ENCODE measurements at regions not wholly inside any gene's neighbourhood (a gene's known extent, or its start where the extent isn't known, plus 50 kb on each side); places are given as distances from the start of the nearest gene placed in this dataset.
"Not testable (repeated sequence)": the region's sequence is repeated elsewhere in the genome, so short reads cannot be mapped to it uniquely, and the experiment has no call there.

DNA sequence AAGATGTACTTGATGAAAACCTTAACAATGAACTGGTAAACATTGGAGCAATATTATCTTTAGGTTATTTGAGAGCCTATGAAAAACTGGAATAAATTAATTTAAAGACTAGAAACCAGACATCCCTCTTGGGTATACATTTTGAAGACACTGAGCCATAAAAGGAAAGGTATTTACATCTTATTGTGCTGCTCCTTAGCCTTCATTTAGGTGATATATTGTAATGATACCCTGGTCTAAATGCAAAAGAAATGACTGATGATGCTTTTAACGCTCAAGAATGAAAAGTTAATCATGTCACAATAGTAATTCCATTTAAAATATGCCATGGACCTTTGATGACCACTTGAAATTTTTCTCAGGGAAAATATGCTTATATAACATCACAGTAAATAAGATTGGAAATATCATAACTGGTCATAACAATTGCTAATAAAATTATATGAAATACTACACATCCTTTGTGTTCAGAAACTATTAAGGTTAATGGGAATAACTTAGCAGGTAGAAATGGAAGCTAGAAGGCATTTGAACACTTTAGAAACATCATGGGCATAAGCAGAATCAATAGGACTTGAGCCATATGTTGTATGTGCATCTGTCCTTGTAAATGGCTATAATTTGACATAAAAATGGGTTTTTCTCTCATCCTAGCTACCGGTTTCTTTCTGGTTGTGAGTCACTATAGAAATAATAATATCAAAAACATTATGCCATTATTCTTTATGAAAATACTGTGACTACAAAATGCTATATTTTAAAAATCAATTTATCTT is 979.7 kb downstream of the RAPGEF2 start:
- no peak for DNase-seq (ENCODE audit: low read depth)

GRCh38 chr4:160091631-160092030 is 988.8 kb downstream of the RAPGEF2 start:
- no peak for DNase-seq (ENCODE audit: low read depth)

DNA sequence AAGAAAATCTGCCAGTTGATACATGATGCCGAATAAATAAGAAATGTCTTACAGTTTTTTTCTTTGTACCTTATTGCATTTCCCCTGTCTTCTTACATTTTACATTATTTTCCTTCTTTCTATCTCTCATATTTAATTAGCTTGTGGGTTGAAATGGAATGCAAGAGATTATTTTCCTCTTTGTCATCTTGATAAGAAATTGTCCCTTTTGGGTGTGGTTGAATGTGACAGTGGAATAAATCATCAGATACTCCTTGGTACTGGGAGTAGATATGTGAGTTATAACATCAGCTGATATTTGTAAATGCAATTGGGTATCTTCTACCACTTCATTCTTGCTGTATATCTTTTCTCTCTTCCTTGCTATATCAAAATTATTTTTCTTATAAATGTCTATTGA is 997.4 kb downstream of the RAPGEF2 start:
- DNase-seq (ENCODE audit: low read depth) = no peak

GRCh38 chr4:160110891-160111290 is 1008.0 kb downstream of the RAPGEF2 start:
- DNase-seq (ENCODE audit: low read depth) = no peak

- no peak for DNase-seq (ENCODE audit: low read depth)
These were observed 1014.8 kb downstream of the RAPGEF2 start for GRCh38 chr4:160117686-160118085.

- DNase-seq (ENCODE audit: low read depth) = not testable (repeated sequence)
These were observed 1022.9 kb downstream of the RAPGEF2 start for GRCh38 chr4:160125576-160126287.

DNA sequence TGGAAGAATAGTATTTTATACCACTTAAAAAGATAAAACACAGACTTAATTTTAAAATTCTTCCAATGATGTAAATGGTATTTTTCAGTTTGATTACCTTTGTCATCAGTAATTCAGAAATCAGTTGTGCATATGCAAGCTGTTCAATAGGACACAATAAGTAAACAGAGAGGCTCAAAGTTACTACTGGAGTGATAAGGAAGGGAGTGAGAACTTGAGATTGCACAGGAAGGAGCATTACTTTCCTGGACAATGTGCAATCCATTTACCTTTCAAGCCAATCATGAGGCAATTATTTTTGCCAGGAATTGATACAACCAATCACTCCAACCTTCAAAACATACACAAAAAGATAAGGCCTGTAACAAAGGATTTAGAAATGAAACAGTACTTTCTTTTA is 1024.3 kb downstream of the RAPGEF2 start:
- DNase-seq (ENCODE audit: low read depth) = no peak

- DNase-seq (ENCODE audit: low read depth) = no peak
These were observed 1026.6 kb downstream of the RAPGEF2 start for GRCh38 chr4:160129439-160129838.

- DNase-seq (ENCODE audit: low read depth) = no peak
These were observed 1033.1 kb downstream of the RAPGEF2 start for GRCh38 chr4:160136021-160136420.

DNA sequence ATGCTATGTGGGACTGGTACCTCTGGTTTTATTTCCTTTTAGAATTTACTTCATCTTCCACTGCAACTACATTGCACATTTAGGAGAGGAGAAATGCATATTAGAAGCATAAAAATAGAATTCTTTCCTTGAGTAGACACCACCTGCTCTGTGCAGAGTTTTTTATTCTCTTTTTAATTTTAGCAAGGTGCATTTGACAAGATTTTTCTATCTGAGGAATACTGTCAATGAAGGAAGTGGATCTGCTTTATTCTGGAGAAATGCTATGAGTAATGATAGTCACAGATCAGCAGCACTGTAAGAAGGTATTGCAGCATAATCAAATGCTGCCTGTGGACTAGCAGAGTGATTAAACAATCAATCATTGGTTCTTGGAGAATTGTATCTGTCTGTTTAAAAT is 1038.3 kb downstream of the RAPGEF2 start:
- DNase-seq (ENCODE audit: low read depth) = no peak

- DNase-seq (ENCODE audit: low read depth) = no peak
These were observed 1039.7 kb downstream of the RAPGEF2 start for GRCh38 chr4:160142579-160142978.

DNA sequence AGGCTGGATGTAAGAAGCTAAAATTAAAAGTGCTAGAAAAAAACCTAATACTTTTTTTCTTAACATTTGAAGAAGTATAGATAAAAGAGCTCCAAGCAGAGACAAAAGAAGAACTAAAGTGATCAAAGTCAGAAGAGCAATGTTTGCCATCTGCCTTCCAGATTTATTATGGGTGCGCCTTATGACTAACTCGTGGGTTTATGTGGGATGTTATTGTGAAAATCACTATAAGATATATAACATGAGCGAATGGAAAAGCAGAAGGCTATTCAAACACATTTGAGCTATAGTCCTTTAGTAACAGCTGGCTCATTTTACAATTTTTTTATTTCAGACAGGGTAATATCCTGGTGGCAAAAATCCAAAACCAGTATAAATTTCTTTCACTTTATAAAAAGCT is 1040.7 kb downstream of the RAPGEF2 start:
- DNase-seq (ENCODE audit: low read depth) = no peak

DNA sequence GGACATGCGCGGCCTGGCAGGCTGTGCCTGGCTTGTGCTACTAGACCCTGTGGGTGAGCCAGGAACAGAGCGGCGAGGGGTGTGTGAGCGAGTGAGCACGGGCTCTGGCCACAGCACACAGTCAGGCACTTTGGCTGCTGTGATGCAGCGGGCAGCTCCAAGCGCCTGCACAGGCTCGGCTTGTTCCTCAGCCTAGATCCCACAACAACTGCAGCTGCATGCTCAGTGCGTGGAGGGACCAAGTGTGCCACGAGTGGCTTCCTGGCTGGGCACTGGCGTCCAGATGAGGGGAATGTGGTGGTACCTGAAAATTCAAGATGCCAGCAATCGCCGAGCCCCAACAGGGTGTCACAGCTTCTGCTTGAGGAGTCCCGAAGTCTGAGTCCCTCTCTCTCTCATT is 1056.6 kb downstream of the RAPGEF2 start:
- DNase-seq (ENCODE audit: low read depth) = no peak

- no peak for DNase-seq (ENCODE audit: low read depth)
These were observed 1058.1 kb downstream of the RAPGEF2 start for GRCh38 chr4:160161026-160161425.

GRCh38 chr4:160175064-160175643 is 1072.3 kb downstream of the RAPGEF2 start:
- no peak for DNase-seq (ENCODE audit: low read depth)

- no peak for DNase-seq (ENCODE audit: low read depth)
These were observed 1077.3 kb downstream of the RAPGEF2 start for GRCh38 chr4:160180211-160180610.

GRCh38 chr4:160182727-160183126 is 1079.8 kb downstream of the RAPGEF2 start:
- DNase-seq (ENCODE audit: low read depth) = no peak

- DNase-seq (ENCODE audit: low read depth) = no peak
These were observed 1082.0 kb downstream of the RAPGEF2 start for GRCh38 chr4:160184884-160185283.

DNA sequence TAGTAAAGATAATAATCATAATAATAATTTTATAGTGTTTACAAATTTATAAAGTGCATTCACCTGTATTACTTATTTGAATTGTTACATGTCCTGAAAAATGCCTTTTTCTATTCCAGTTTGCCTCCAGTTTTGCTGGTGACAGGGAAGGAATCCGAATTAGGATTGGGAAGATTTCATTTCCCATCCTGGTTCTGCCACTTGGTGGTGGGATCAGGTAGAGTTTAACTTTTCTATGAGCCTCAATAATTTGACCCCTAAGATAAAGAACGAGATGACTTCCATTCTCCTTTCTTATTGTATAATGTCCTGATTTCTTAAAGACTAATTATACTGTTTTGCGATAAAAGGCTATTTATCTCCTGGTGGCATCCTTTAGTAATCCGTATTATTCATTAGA is 1090.9 kb downstream of the RAPGEF2 start:
- DNase-seq (ENCODE audit: low read depth) = no peak

- DNase-seq (ENCODE audit: low read depth) = no peak
These were observed 1091.8 kb downstream of the RAPGEF2 start for GRCh38 chr4:160194716-160195115.

DNA sequence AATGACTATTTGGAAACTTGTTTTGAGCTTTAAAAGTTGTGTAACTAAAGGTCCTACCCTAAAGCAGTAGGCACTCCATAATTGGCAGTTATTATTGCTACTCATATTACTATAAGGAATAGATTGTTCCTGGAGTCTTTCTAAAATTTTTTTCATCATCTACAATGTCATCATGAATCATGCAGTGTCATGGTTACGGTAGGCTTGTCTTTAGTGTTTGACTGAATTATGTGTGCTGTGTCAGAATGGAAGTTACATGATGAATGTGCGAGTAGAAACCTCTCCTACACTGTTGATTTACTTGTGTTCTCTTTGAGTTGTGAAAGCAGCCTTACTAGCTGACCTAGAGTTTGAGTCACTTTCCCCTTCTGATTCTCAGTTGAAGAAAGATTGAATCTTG is 1099.9 kb downstream of the RAPGEF2 start:
- DNase-seq (ENCODE audit: low read depth) = no peak

DNA sequence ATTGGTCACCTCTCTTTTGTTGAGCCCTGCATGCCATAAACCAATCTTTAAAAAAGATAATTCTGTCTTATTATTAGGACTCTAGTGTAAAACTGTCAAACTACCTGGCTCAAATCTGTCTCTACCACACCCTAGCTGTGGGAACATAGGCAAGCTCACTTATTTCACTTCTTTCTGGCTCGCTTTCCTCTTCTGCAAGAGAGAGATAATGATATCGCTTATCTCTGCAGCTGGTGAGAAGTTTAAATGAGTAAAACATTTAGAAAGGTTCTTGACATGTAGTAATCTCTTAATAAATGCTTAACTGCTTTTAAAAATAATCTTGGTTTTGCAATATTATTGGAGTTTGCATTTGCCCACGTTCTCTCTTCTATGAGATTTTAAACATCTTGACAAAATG is 1109.2 kb downstream of the RAPGEF2 start:
- DNase-seq (ENCODE audit: low read depth) = no peak

GRCh38 chr4:160213366-160213765 is 1110.5 kb downstream of the RAPGEF2 start:
- DNase-seq (ENCODE audit: low read depth) = no peak
